ENCODE measurements at regions not wholly inside any gene's neighbourhood (a gene's known extent, or its start where the extent isn't known, plus 50 kb on each side); places are given as distances from the start of the nearest gene placed in this dataset.

GRCh38 chr13:106996867-106997618 is 429.1 kb upstream of the ARGLU1 start:
- Histone ChIP-seq H3K4me2 (ENCODE audit: low read depth, low read length, poor library complexity, severe bottlenecking) (no peak overlapping the region), H2AFZ (ENCODE audit: low read length) (no peak overlapping the region), H3F3A (ENCODE audit: low read depth) (no peaks in the 10 kb centered on the region), H3K9me3 (ENCODE audit: insufficient read depth, low read depth, low read length) (no peaks in the 10 kb centered on the region), H3K4me1 (ENCODE audit: insufficient read depth, low read length, poor library complexity, severe bottlenecking) (no peaks in the 10 kb centered on the region), H3K79me2 (ENCODE audit: insufficient read depth, low read length) (no peaks in the 10 kb centered on the region), H3K9ac (ENCODE audit: low read depth, low read length, poor library complexity, severe bottlenecking) (no peak overlapping the region), H3K9me2 (replicated peaks; ENCODE audit: low read depth, low read length) (no peaks in the 10 kb centered on the region), H3K4me3 (ENCODE audit: low read length, poor library complexity, severe bottlenecking) (no peak overlapping the region), H3K36me3 (ENCODE audit: insufficient read depth, low read length) (no peaks in the 10 kb centered on the region), H4K20me1 (ENCODE audit: insufficient read depth, low read length, poor library complexity, severe bottlenecking) (no peaks in the 10 kb centered on the region), H3K27me3 (ENCODE audit: insufficient read depth, low read length, poor library complexity, severe bottlenecking) (no peaks in the 10 kb centered on the region)
- TF ChIP-seq CTCF (conservative IDR thresholded peaks at IDR 0.05; ENCODE audit: low read length) = no peak
- TF ChIP-seq EZH2phosphoT487 (IDR thresholded peaks at IDR 0.05; ENCODE audit: borderline replicate concordance) = no peak

- no peaks in the 10 kb centered on the region for H3K36me3 ChIP-seq (ENCODE audit: insufficient read depth, low read length)
- H3K9me2 ChIP-seq (replicated peaks; ENCODE audit: low read depth, low read length) = no peaks in the 10 kb centered on the region
- H3K4me2 ChIP-seq (ENCODE audit: low read depth, low read length, poor library complexity, severe bottlenecking) = no peak overlapping the region
- TF ChIP-seq CTCF (conservative IDR thresholded peaks at IDR 0.05; ENCODE audit: low read length) (no peak), EZH2phosphoT487 (IDR thresholded peaks at IDR 0.05; ENCODE audit: borderline replicate concordance) (no peak)
- H3K4me1 ChIP-seq (ENCODE audit: insufficient read depth, low read length, poor library complexity, severe bottlenecking) = no peaks in the 10 kb centered on the region
- no peak overlapping the region for H3K4me3 ChIP-seq (ENCODE audit: low read length, poor library complexity, severe bottlenecking)
- H3K9ac ChIP-seq (ENCODE audit: low read depth, low read length, poor library complexity, severe bottlenecking) = no peak overlapping the region
- H3K79me2 ChIP-seq (ENCODE audit: insufficient read depth, low read length) = no peaks in the 10 kb centered on the region
- H3K9me3 ChIP-seq (ENCODE audit: insufficient read depth, low read depth, low read length) = no peaks in the 10 kb centered on the region; the same call in 1 of the 2 replicates
- H2AFZ ChIP-seq (ENCODE audit: low read length) = no peak overlapping the region
- no peaks in the 10 kb centered on the region for H3F3A ChIP-seq (ENCODE audit: low read depth)
- no peaks in the 10 kb centered on the region for H4K20me1 ChIP-seq (ENCODE audit: insufficient read depth, low read length, poor library complexity, severe bottlenecking)
- H3K27me3 ChIP-seq (ENCODE audit: insufficient read depth, low read length, poor library complexity, severe bottlenecking) = no peaks in the 10 kb centered on the region
Measured at GRCh38 chr13:106990594-106990993, 422.7 kb upstream of the ARGLU1 start.

GRCh38 chr13:106989876-106990275 is 421.9 kb upstream of the ARGLU1 start:
- H2AFZ ChIP-seq (ENCODE audit: low read length) = no peak overlapping the region
- no peak overlapping the region for H3K4me3 ChIP-seq (ENCODE audit: low read length, poor library complexity, severe bottlenecking)
- no peaks in the 10 kb centered on the region for H3K36me3 ChIP-seq (ENCODE audit: insufficient read depth, low read length)
- no peaks in the 10 kb centered on the region for H3K79me2 ChIP-seq (ENCODE audit: insufficient read depth, low read length)
- H3K9me2 ChIP-seq (replicated peaks; ENCODE audit: low read depth, low read length) = no peaks in the 10 kb centered on the region
- H3K9ac ChIP-seq (ENCODE audit: low read depth, low read length, poor library complexity, severe bottlenecking) = no peak overlapping the region
- no peak overlapping the region for H3K4me2 ChIP-seq (ENCODE audit: low read depth, low read length, poor library complexity, severe bottlenecking)
- no peaks in the 10 kb centered on the region for H3K27me3 ChIP-seq (ENCODE audit: insufficient read depth, low read length, poor library complexity, severe bottlenecking)
- no peaks in the 10 kb centered on the region for H4K20me1 ChIP-seq (ENCODE audit: insufficient read depth, low read length, poor library complexity, severe bottlenecking)
- H3K9me3 ChIP-seq (ENCODE audit: insufficient read depth, low read depth, low read length) = no peaks in the 10 kb centered on the region; the same call in 1 of the 2 replicates
- H3F3A ChIP-seq (ENCODE audit: low read depth) = no peaks in the 10 kb centered on the region
- no peaks in the 10 kb centered on the region for H3K4me1 ChIP-seq (ENCODE audit: insufficient read depth, low read length, poor library complexity, severe bottlenecking)
- TF ChIP-seq EZH2phosphoT487 (IDR thresholded peaks at IDR 0.05; ENCODE audit: borderline replicate concordance) (no peak), CTCF (conservative IDR thresholded peaks at IDR 0.05; ENCODE audit: low read length) (no peak)
